ENCODE measurements at regions not wholly inside any gene's neighbourhood (a gene's known extent, or its start where the extent isn't known, plus 50 kb on each side); places are given as distances from the start of the nearest gene placed in this dataset.

- TF ChIP-seq EP300 (IDR thresholded peaks at IDR 0.05) = no peak
- TF ChIP-seq CTCF (IDR thresholded peaks at IDR 0.05) = no peak
- no peak for TF ChIP-seq POLR2AphosphoS5 (IDR thresholded peaks at IDR 0.05)
Observed at GRCh38 chr5:158496624-158497023, 603.1 kb downstream of the EBF1 start.

All from esophagus muscularis mucosa (tissue), 4 donors.